HepG2 (cell line): ENCODE measurements at regions not wholly inside any gene's neighbourhood (a gene's known extent, or its start where the extent isn't known, plus 50 kb on each side); places are given as distances from the start of the nearest gene placed in this dataset.

Source experiments
- ATAC-seq: fragments of 200-7000 bp; cut with Tn5 transposase; 3 replicates; pipeline ENCODE4 v1.9.1; 2020; ENCODE audit warnings: mild to moderate bottlenecking, moderate library complexity
- BruUV-seq: library from RNA; stranded (reverse); fragments of 400-500 nt; replicated peaks from 2 replicates; lab custom pipeline; 2021; lab: Mats Ljungman, UMichigan
- CTCF ChIA-PET: fragments of 300-600 bp; formaldehyde crosslinking; extraction: SDS; loops from one replicate; lab custom pipeline; 2021; ENCODE audit warnings: low total read pairs, inconsistent platforms, low intra/inter-chr PET ratio; lab: Yijun Ruan, JAX
- POLR2A ChIA-PET: fragments of 350-600 bp; sonication (Branson Sonifier 250); formaldehyde crosslinking; loops from one replicate; lab custom pipeline; 2020; ENCODE audit warnings: antibody characterized with exemption, inconsistent platforms; lab: Yijun Ruan, JAX
- DNase-seq: peaks from one replicate; pipeline ENCODE4 v3.0.0-alpha.2; 2015; ENCODE audit warnings: low spot score
- FAIRE-seq: peaks from 3 replicates; lab custom pipeline; 2011; peaks lifted over from hg19 to GRCh38; lab: Jason Lieb, UNC
- H2AFZ ChIP-seq: one replicate; pipeline ENCODE4 v1.6.1; 2011; ENCODE audit warnings: low read length, inconsistent platforms
- H3K27ac ChIP-seq: fragments of 300-600 bp; 3 replicates; pipeline ENCODE4 v1.8.0; 2011; ENCODE audit warnings: mixed run types, mild to moderate bottlenecking, mixed read lengths, low read length, inconsistent platforms; ENCODE audit not compliant: insufficient read depth; ENCODE audit errors: extremely low read length
- H3K27me3 ChIP-seq, 2 experiments: fragments of 200-600 bp in 1 of 2; 2 replicates in 1 of 2; 3 replicates in 1 of 2; pipeline versions ENCODE4 v1.6.0 to v1.8.0; 2011; ENCODE audit warnings: low read length in 2 of 2, mild to moderate bottlenecking in 2 of 2, moderate library complexity in 2 of 2, inconsistent platforms in 1 of 2; ENCODE audit not compliant: insufficient read depth in 2 of 2, control insufficient read depth in 1 of 2
- H3K36me3 ChIP-seq, 2 experiments: fragments of 200-600 bp in 1 of 2; replicated peaks in 1 of 2; 2 replicates in 1 of 2; 3 replicates in 1 of 2; pipeline versions ENCODE4 v1.5.1 to v1.8.0; 2011; ENCODE audit warnings: low read length in 2 of 2, inconsistent platforms in 1 of 2; ENCODE audit not compliant: insufficient read depth in 2 of 2, control insufficient read depth in 1 of 2
- H3K4me1 ChIP-seq: 2 replicates; pipeline ENCODE4 v1.5.1; 2012; ENCODE audit warnings: low read length, inconsistent platforms; ENCODE audit not compliant: insufficient read depth
- H3K4me2 ChIP-seq: 2 replicates; pipeline ENCODE4 v1.6.0; 2011; ENCODE audit warnings: low read depth, low read length, inconsistent platforms
- H3K4me3 ChIP-seq, 3 experiments: fragments of 200-600 bp in 1 of 3; sonication (generic), shearing (Covaris generic) in 1 of 3; replicated peaks in 1 of 3; 2 replicates each; pipeline ENCODE4 v1.5.1; 2011 to 2016; ENCODE audit warnings: low read length in 3 of 3, inconsistent platforms in 2 of 3, low read depth in 2 of 3, mild to moderate bottlenecking in 2 of 3, control low read depth in 1 of 3, mixed read lengths in 1 of 3; ENCODE audit not compliant: insufficient read depth in 1 of 3
- H3K79me2 ChIP-seq: one replicate; pipeline ENCODE4 v1.6.1; 2011; ENCODE audit warnings: low read length, inconsistent platforms; ENCODE audit not compliant: insufficient read depth
- H3K9ac ChIP-seq: 2 replicates; pipeline ENCODE4 v1.6.0; 2011; ENCODE audit warnings: mild to moderate bottlenecking, low read depth, low read length, inconsistent platforms; ENCODE audit not compliant: insufficient read depth
- H3K9me3 ChIP-seq: 2 replicates; pipeline ENCODE4 v1.5.1; 2012; ENCODE audit warnings: mild to moderate bottlenecking, low read length
- H4K20me1 ChIP-seq: 2 replicates; pipeline ENCODE4 v1.6.0; 2011; ENCODE audit warnings: inconsistent platforms, mild to moderate bottlenecking, low read length, moderate library complexity; ENCODE audit not compliant: insufficient read depth
- ATF6 ChIP-seq: sonication (generic); formaldehyde crosslinking; conservative IDR thresholded peaks from 2 replicates; pipeline ENCODE4 v1.4.0; 2020; ENCODE audit warnings: missing genetic modification reagents
- MAFK ChIP-seq, 2 experiments: IDR thresholded peaks in 1 of 2; conservative IDR thresholded peaks in 1 of 2; 2 replicates each; pipeline ENCODE4 v1.6.1; 2011; ENCODE audit warnings: improper control_type of control experiment in 2 of 2, low read length in 2 of 2
- MED13 ChIP-seq: sonication (generic); formaldehyde crosslinking; IDR thresholded peaks from 2 replicates; pipeline ENCODE4 v1.5.0; 2020; ENCODE audit warnings: missing genetic modification reagents
- POGZ ChIP-seq: sonication (generic); formaldehyde crosslinking; IDR thresholded peaks from 2 replicates; pipeline ENCODE4 v1.4.0; 2020; ENCODE audit warnings: mild to moderate bottlenecking, missing genetic modification reagents
- PPARG ChIP-seq: conservative IDR thresholded peaks from 2 replicates; pipeline ENCODE4 v1.6.1; 2016; ENCODE audit warnings: missing biosample characterization, missing genetic modification reagents
- SNAPC2 ChIP-seq: sonication (generic); formaldehyde crosslinking; IDR thresholded peaks from 2 replicates; pipeline ENCODE4 v1.8.1; 2022; ENCODE audit warnings: mild to moderate bottlenecking, missing genetic modification reagents
- ZNF180 ChIP-seq: sonication (generic); formaldehyde crosslinking; IDR thresholded peaks from 2 replicates; pipeline ENCODE4 v1.4.0; 2020; ENCODE audit warnings: low read depth, missing genetic modification reagents, borderline replicate concordance
- ZNF619 ChIP-seq: sonication (generic); formaldehyde crosslinking; IDR thresholded peaks from 2 replicates; pipeline ENCODE4 v1.4.0; 2020; ENCODE audit warnings: mild to moderate bottlenecking, missing genetic modification reagents
- ZNF747 ChIP-seq: sonication (generic); formaldehyde crosslinking; IDR thresholded peaks from 2 replicates; pipeline ENCODE4 v1.8.1; 2023; ENCODE audit warnings: missing genetic modification reagents, mild to moderate bottlenecking, borderline replicate concordance
- WGBS: methylation state at CpG from one replicate; pipeline ENCODE4 v1.1.6; 2017; ENCODE audit warnings: low lambda C conversion rate; 5-methylcytosine and 5-hydroxymethylcytosine counted together
- in situ Hi-C: cut with HindIII; loops from 2 replicates; pipeline ENCODE4 v1.10.0; 2017; ENCODE audit warnings: low pct_unique_long_range_greater_than_20kb; ENCODE audit not compliant: extremely low pct_ligation_motif_present
- intact Hi-C: fragments of 100-400 bp; cut with micrococcal nuclease; formaldehyde crosslinking; loops from one replicate; pipeline ENCODE4 v1.10.0; 2022; ENCODE audit not compliant: unreplicated experiment

- TF ChIP-seq ZNF619 (CRISPR knock-in tag) = no peak
- TF ChIP-seq SNAPC2 (CRISPR knock-in tag) = no peak
- no peak for TF ChIP-seq POGZ (CRISPR knock-in tag)
- no peak for TF ChIP-seq MED13 (CRISPR knock-in tag)
- no peak for TF ChIP-seq ATF6 (CRISPR knock-in tag)
- no peak for TF ChIP-seq ZNF180
- no peak for TF ChIP-seq PPARG (CRISPR knock-in tag)
- Histone ChIP-seq H3K9ac (no peak overlapping the region), H3K36me3 (no peaks in the 10 kb centered on the region), H3K4me1 (no peaks in the 10 kb centered on the region), H2AFZ (no peak overlapping the region), H3K9me3 (peaks cover 22% of the 10 kb centered on the region), H4K20me1 (no peaks in the 10 kb centered on the region), H3K4me2 (no peak overlapping the region), H3K79me2 (no peaks in the 10 kb centered on the region), H3K27me3 (no peaks in the 10 kb centered on the region), H3K27ac (no peak overlapping the region), H3K4me3 (no peak overlapping the region)
- 3% methylated on average over 2 of the region's 2 CpGs for WGBS
- no peak for ATAC-seq
- CTCF ChIA-PET = no interaction called here
- POLR2A ChIA-PET = no interaction called here
- DNase-seq = no peak
- BruUV-seq = no TSS peak
- in situ Hi-C loops = no loop called here
- intact Hi-C loops = no loop called here
- no peak for FAIRE-seq
Measured at GRCh38 chr5:130385656-130386055, 481.4 kb downstream of the CHSY3 start.

GRCh38 chr5:130365956-130366355 is 461.7 kb downstream of the CHSY3 start:
- TF ChIP-seq MAFK (conservative IDR thresholded peaks at IDR 0.05 in 1 of 2, IDR thresholded peaks at IDR 0.05 in 1 of 2; ENCODE audit: low read length in 2 of 2) (peak; percentile 34 to 46; a peak in 2 of 4 replicates), ZNF747 (no peak)
- CTCF ChIA-PET = no interaction called here
- in situ Hi-C loops = no loop called here
- no peaks in the 10 kb centered on the region for H3K36me3 ChIP-seq
- H3K27ac ChIP-seq = no peak overlapping the region
- H3K4me1 ChIP-seq = no peaks in the 10 kb centered on the region
- POLR2A ChIA-PET = no interaction called here
- FAIRE-seq (no peak), ATAC-seq (no peak), DNase-seq (no peak)
- no peaks in the 10 kb centered on the region for H3K79me2 ChIP-seq
- H3K9me3 ChIP-seq = peaks cover 32% of the 10 kb centered on the region
- H3K4me3 ChIP-seq = no peak overlapping the region
- H4K20me1 ChIP-seq = no peaks in the 10 kb centered on the region
- no peak overlapping the region for H3K4me2 ChIP-seq
- no TSS peak for BruUV-seq
- H3K9ac ChIP-seq = no peak overlapping the region
- no peaks in the 10 kb centered on the region for H3K27me3 ChIP-seq
- intact Hi-C loops = no loop called here
- 46% methylated on average over 2 of the region's 2 CpGs for WGBS
- H2AFZ ChIP-seq = no peak overlapping the region
